ENCODE measurements at regions not wholly inside any gene's neighbourhood (a gene's known extent, or its start where the extent isn't known, plus 50 kb on each side); places are given as distances from the start of the nearest gene placed in this dataset.

DNA sequence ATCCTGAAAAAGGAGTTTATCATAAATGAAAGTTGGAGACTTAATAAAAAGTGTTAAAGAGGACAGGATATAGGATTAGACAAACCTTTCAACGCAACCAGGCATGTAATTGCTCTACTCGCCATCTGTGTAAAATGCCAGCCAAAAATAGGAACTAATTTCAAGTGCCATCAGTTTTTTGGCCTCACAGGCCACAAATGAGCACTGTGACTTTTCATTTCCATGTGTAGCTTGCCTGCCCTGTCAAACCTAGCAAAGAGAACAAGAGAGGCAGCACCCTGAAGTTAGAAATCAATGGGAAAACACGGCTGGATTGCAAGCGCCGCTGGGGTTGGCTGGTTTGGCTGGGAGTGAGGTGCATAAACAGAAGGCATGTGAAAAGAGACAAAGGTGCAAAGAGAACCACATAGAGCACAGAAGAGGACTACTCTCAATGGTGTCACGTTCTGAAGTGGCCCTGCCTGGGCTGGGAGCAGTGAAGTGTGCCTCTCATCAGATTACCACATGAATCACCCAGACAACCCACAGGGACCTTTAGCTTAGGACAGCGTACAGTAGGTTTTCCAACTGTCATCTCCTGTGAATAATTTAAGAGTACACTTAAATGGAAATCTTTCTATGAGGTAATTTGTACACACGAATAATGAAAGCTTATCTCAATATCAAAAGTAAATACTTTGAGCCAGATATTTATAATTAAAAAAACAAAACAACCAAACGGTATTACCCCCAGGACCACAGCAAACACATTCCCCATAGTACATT is 78.0 kb upstream of the NHSL1 start:
- H3K27me3 ChIP-seq, result no peaks in the 10 kb centered on the region
- intact Hi-C loops (cut with DNase I; ENCODE audit: low total_unique reads), result no loop called here
- H3K4me3 ChIP-seq, result no peak overlapping the region
- no peaks in the 10 kb centered on the region for H3K4me1 ChIP-seq
- H3K36me3 ChIP-seq, result no peaks in the 10 kb centered on the region
- no peak overlapping the region for H3K27ac ChIP-seq
- TF ChIP-seq, protein P1, sequence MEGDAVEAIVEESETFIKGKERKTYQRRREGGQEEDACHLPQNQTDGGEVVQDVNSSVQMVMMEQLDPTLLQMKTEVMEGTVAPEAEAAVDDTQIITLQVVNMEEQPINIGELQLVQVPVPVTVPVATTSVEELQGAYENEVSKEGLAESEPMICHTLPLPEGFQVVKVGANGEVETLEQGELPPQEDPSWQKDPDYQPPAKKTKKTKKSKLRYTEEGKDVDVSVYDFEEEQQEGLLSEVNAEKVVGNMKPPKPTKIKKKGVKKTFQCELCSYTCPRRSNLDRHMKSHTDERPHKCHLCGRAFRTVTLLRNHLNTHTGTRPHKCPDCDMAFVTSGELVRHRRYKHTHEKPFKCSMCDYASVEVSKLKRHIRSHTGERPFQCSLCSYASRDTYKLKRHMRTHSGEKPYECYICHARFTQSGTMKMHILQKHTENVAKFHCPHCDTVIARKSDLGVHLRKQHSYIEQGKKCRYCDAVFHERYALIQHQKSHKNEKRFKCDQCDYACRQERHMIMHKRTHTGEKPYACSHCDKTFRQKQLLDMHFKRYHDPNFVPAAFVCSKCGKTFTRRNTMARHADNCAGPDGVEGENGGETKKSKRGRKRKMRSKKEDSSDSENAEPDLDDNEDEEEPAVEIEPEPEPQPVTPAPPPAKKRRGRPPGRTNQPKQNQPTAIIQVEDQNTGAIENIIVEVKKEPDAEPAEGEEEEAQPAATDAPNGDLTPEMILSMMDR (IDR thresholded peaks at IDR 0.05), result no peak
- no peak for TF ChIP-seq POLR2A (IDR thresholded peaks at IDR 0.05)
- no peaks in the 10 kb centered on the region for H3K9me3 ChIP-seq
- DNase-seq, result no peak

- Histone ChIP-seq H3K27ac (no peak overlapping the region), H3K9me3 (no peaks in the 10 kb centered on the region), H3K27me3 (no peaks in the 10 kb centered on the region), H3K36me3 (no peaks in the 10 kb centered on the region), H3K4me1 (no peaks in the 10 kb centered on the region), H3K4me3 (no peak overlapping the region)
- TF ChIP-seq POLR2A (IDR thresholded peaks at IDR 0.05), result no peak
- TF ChIP-seq, protein P1 (IDR thresholded peaks at IDR 0.05), result no peak
- no peak for DNase-seq
- intact Hi-C loops (cut with DNase I; ENCODE audit: low total_unique reads), result loop anchor here (10.0 kb wide), 1 partner anchor 775 kb away; no protein-coding TSS in a partner anchor
Observed at GRCh38 chr6:138580040-138580439, 80.7 kb upstream of the NHSL1 start.

- intact Hi-C loops (cut with DNase I; ENCODE audit: low total_unique reads), result loop anchor here (10.0 kb wide), 1 partner anchor 774 kb away; no protein-coding TSS in a partner anchor
Observed at GRCh38 chr6:138580801-138581200, 81.5 kb upstream of the NHSL1 start.

DNA sequence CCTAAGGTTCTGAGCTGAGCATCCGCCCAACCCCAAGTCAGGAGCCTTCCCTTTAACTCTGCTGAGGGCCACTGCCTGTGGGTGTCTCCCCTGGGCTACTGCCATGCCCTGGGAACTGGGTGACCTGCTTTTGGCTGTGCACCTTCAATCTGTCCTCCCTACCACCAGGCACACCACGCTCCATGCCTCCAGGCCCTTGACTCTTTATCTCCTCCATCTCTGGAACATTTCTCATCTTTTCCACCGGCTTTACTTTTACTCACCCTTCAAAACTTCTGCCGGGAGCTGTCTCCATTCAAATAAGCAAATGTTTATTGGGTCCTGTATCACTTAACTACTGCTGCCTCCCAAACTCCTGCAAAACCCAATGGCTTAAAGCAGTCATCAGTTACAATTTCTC is 83.3 kb upstream of the NHSL1 start:
- TF ChIP-seq, protein P1 (IDR thresholded peaks at IDR 0.05), result no peak
- Histone ChIP-seq H3K9me3 (no peaks in the 10 kb centered on the region), H3K27me3 (no peaks in the 10 kb centered on the region), H3K4me1 (no peaks in the 10 kb centered on the region), H3K36me3 (no peaks in the 10 kb centered on the region), H3K4me3 (no peak overlapping the region), H3K27ac (no peak overlapping the region)
- no peak for DNase-seq
- intact Hi-C loops (cut with DNase I; ENCODE audit: low total_unique reads), result loop anchor here (10.0 kb wide), 1 partner anchor 772 kb away; no protein-coding TSS in a partner anchor

More at GRCh38 chr6:138580801-138581200, 81.5 kb upstream of the NHSL1 start:
- no peaks in the 10 kb centered on the region for H3K27me3 ChIP-seq
- no peak for DNase-seq
- H3K27ac ChIP-seq, result no peak overlapping the region
- TF ChIP-seq POLR2A (IDR thresholded peaks at IDR 0.05), result no peak
- TF ChIP-seq, protein P1 (IDR thresholded peaks at IDR 0.05), result no peak
- no peak overlapping the region for H3K4me3 ChIP-seq
- no peaks in the 10 kb centered on the region for H3K36me3 ChIP-seq
- H3K9me3 ChIP-seq, result no peaks in the 10 kb centered on the region
- no peaks in the 10 kb centered on the region for H3K4me1 ChIP-seq

- intact Hi-C loops (cut with DNase I; ENCODE audit: low total_unique reads), result loop anchor here (10.0 kb wide), 1 partner anchor 768 kb away; no protein-coding TSS in a partner anchor
- no peak overlapping the region for H3K27ac ChIP-seq
- H3K9me3 ChIP-seq, result no peaks in the 10 kb centered on the region
- no peak for TF ChIP-seq POLR2A (IDR thresholded peaks at IDR 0.05)
- TF ChIP-seq, protein P1 (IDR thresholded peaks at IDR 0.05), result no peak
- H3K36me3 ChIP-seq, result no peaks in the 10 kb centered on the region
- H3K27me3 ChIP-seq, result no peaks in the 10 kb centered on the region
- H3K4me3 ChIP-seq, result no peak overlapping the region
- H3K4me1 ChIP-seq, result no peaks in the 10 kb centered on the region
- no peak for DNase-seq
Observed at GRCh38 chr6:138586638-138587037, 87.3 kb upstream of the NHSL1 start.

Data from uterus (tissue), 3 donors.